ENCODE measurements at regions not wholly inside any gene's neighbourhood (a gene's known extent, or its start where the extent isn't known, plus 50 kb on each side); places are given as distances from the start of the nearest gene placed in this dataset.
A peak's percentile ranks its signal among the peaks of the same experiment; 100 is the strongest.

DNA sequence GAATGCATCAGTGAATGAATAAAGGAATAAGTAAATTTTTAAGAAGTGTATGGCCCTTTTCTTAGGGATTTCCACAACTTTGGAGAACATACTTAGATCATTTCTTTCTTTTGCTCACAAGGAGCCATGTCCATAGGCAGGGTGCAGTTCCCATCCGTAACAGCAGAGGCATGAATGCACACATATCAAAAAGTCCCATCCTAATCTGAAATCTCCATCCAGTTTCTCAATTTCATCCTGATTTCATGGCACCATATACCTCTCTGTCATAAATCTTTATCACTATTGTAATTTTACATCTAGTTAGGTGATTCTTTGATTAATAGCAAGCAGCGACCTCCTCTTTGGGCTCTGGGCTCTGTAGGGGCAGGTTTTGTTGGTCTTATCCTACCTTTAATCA lies 359.2 kb downstream of the RRAGC start:
- ChIA-PET CTCF (ENCODE audit: low intra/inter-chr PET ratio) (no interaction called here), POLR2A (interaction anchor here (0.6 to 1.8 kb wide), 3 partner anchors 9 to 474 kb away, joined by 3 to 8 read pairs (median 4); no protein-coding TSS in a partner anchor)
- Histone ChIP-seq H3K9ac (ENCODE audit: insufficient read depth in 1 of 2, low read depth in 2 of 2, low read length in 2 of 2) (no peak overlapping the region), H3K36me3 (ENCODE audit: control insufficient read depth, insufficient read depth, low read length) (no peaks in the 10 kb centered on the region), H3K4me2 (ENCODE audit: insufficient read depth, low read length) (no peak overlapping the region), H4K20me1 (replicated peaks; ENCODE audit: control insufficient read depth, insufficient read depth, low read length) (no peaks in the 10 kb centered on the region), H3K9me3 (replicated peaks; ENCODE audit: control insufficient read depth, insufficient read depth, low read depth, low read length) (no peaks in the 10 kb centered on the region), H3K9me1 (ENCODE audit: control insufficient read depth, insufficient read depth, low read length) (no peaks in the 10 kb centered on the region), H3K4me3 (no peak overlapping the region), H3K4me1 (replicated peaks in 1 of 2; ENCODE audit: control insufficient read depth in 2 of 2, insufficient read depth in 2 of 2, low read length in 2 of 2) (no peaks in the 10 kb centered on the region), H2AFZ (ENCODE audit: low read depth, low read length) (peak overlapping the region; percentile 33; the same call in 1 of the 2 replicates), H3K79me2 (ENCODE audit: control insufficient read depth, insufficient read depth, low read length) (no peaks in the 10 kb centered on the region), H3K27ac (ENCODE audit: extremely low read depth, low read depth, low read length) (no peak overlapping the region), H3K27me3 (ENCODE audit: control insufficient read depth in 2 of 2, insufficient read depth in 2 of 2, low read length in 2 of 2) (peaks cover 0 to 3% of the 10 kb centered on the region in 2 experiments; a peak in 4 of 5 replicates)
- BruUV-seq (replicated peaks): no TSS peak
- FAIRE-seq (peak; percentile 32), DNase-seq (ENCODE audit: extremely low read depth in 1 of 4, low spot score in 3 of 4) (peak in 2 of 4 experiments; percentile 58 to 61), ATAC-seq (peak; percentile 80)
- intact Hi-C loops (cut with micrococcal nuclease): loop anchor here (10.0 kb wide), 1 partner anchor 466 kb away; no protein-coding TSS in a partner anchor
- 27% methylated on average over 2 of the region's 2 CpGs for WGBS (ENCODE audit: insufficient coverage, low coverage, missing lambda C conversion rate)
- in situ Hi-C loops (cut with MboI): no loop called here
- TF ChIP-seq CREB1 (IDR thresholded peaks at IDR 0.05): no peak
- no peak for TF ChIP-seq CREB1 (CRISPR knock-in tag; IDR thresholded peaks at IDR 0.05)
- peak; percentile 43 to 56; a peak in 3 of 4 replicates for TF ChIP-seq KDM1A (IDR thresholded peaks at IDR 0.05)
- no peak for TF ChIP-seq ETV1 (tag; conservative IDR thresholded peaks at IDR 0.05; ENCODE audit: low read depth)
- no peak for TF ChIP-seq ETV6 (IDR thresholded peaks at IDR 0.05; ENCODE audit: borderline replicate concordance in 1 of 2, low read depth in 2 of 2, low read length in 1 of 2)
- TF ChIP-seq ETV6 (CRISPR knock-in tag; IDR thresholded peaks at IDR 0.05; ENCODE audit: borderline replicate concordance): no peak
- no peak for TF ChIP-seq TAF15 (IDR thresholded peaks at IDR 0.05; ENCODE audit: low read depth, low read length)
- TF ChIP-seq, protein P1, sequence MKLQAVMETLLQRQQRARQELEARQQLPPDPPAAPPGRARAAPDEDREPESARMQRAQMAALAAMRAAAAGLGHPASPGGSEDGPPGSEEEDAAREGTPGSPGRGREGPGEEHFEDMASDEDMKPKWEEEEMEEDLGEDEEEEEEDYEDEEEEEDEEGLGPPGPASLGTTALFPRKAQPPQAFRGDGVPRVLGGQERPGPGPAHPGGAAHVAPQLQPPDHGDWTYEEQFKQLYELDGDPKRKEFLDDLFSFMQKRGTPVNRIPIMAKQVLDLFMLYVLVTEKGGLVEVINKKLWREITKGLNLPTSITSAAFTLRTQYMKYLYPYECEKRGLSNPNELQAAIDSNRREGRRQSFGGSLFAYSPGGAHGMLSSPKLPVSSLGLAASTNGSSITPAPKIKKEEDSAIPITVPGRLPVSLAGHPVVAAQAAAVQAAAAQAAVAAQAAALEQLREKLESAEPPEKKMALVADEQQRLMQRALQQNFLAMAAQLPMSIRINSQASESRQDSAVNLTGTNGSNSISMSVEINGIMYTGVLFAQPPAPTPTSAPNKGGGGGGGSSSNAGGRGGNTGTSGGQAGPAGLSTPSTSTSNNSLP (IDR thresholded peaks at IDR 0.05; ENCODE audit: borderline replicate concordance, low read depth, low read length): 0 out of 2 replicates have a peak, but pooled peaks have one; percentile 41
- no peak for TF ChIP-seq EHMT2 (IDR thresholded peaks at IDR 0.05)
- peak in 1 of 2 experiments; percentile 28; a peak in 1 of 4 replicates for TF ChIP-seq RCOR1 (IDR thresholded peaks at IDR 0.05; ENCODE audit: borderline replicate concordance in 1 of 2, low read depth in 2 of 2, low read length in 2 of 2)
- TF ChIP-seq, protein P2, sequence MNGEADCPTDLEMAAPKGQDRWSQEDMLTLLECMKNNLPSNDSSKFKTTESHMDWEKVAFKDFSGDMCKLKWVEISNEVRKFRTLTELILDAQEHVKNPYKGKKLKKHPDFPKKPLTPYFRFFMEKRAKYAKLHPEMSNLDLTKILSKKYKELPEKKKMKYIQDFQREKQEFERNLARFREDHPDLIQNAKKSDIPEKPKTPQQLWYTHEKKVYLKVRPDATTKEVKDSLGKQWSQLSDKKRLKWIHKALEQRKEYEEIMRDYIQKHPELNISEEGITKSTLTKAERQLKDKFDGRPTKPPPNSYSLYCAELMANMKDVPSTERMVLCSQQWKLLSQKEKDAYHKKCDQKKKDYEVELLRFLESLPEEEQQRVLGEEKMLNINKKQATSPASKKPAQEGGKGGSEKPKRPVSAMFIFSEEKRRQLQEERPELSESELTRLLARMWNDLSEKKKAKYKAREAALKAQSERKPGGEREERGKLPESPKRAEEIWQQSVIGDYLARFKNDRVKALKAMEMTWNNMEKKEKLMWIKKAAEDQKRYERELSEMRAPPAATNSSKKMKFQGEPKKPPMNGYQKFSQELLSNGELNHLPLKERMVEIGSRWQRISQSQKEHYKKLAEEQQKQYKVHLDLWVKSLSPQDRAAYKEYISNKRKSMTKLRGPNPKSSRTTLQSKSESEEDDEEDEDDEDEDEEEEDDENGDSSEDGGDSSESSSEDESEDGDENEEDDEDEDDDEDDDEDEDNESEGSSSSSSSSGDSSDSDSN (IDR thresholded peaks at IDR 0.05; ENCODE audit: borderline replicate concordance in 1 of 2, low read depth in 2 of 2, low read length in 2 of 2): no peak
- no peak for TF ChIP-seq RFX7 (CRISPR knock-in tag; IDR thresholded peaks at IDR 0.05)
- TF ChIP-seq CBFA2T3 (IDR thresholded peaks at IDR 0.05): no peak
- TF ChIP-seq, protein P3, sequence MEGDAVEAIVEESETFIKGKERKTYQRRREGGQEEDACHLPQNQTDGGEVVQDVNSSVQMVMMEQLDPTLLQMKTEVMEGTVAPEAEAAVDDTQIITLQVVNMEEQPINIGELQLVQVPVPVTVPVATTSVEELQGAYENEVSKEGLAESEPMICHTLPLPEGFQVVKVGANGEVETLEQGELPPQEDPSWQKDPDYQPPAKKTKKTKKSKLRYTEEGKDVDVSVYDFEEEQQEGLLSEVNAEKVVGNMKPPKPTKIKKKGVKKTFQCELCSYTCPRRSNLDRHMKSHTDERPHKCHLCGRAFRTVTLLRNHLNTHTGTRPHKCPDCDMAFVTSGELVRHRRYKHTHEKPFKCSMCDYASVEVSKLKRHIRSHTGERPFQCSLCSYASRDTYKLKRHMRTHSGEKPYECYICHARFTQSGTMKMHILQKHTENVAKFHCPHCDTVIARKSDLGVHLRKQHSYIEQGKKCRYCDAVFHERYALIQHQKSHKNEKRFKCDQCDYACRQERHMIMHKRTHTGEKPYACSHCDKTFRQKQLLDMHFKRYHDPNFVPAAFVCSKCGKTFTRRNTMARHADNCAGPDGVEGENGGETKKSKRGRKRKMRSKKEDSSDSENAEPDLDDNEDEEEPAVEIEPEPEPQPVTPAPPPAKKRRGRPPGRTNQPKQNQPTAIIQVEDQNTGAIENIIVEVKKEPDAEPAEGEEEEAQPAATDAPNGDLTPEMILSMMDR (IDR thresholded peaks at IDR 0.05 in 2 of 3, conservative IDR thresholded peaks at IDR 0.05 in 1 of 3; ENCODE audit: insufficient read depth in 2 of 3, low read depth in 1 of 3, low read length in 3 of 3): peak in 2 of 3 experiments; percentile 59 to 62; a peak in 4 of 6 replicates
- peak in 1 of 2 experiments; percentile 41; a peak in 1 of 4 replicates for TF ChIP-seq RAD21 (CRISPR knock-in tag; conservative IDR thresholded peaks at IDR 0.05 in 1 of 2, IDR thresholded peaks at IDR 0.05 in 1 of 2)

All from K562 (cell line).